KMS-11 (cell line): ENCODE measurements at regions not wholly inside any gene's neighbourhood (a gene's known extent, or its start where the extent isn't known, plus 50 kb on each side); places are given as distances from the start of the nearest gene placed in this dataset.

Experiments
- H2AFZ ChIP-seq: fragments of 200-600 bp; sonication (generic); 2 replicates; pipeline ENCODE4 v1.6.1; 2016; ENCODE audit warnings: antibody characterized with exemption, mixed run types, low read depth
- H3K27ac ChIP-seq: fragments of 200-600 bp; sonication (generic); 2 replicates; pipeline ENCODE4 v1.6.1; 2016; ENCODE audit warnings: mild to moderate bottlenecking, mixed run types
- H3K27me3 ChIP-seq: fragments of 200-600 bp; sonication (generic); 2 replicates; pipeline ENCODE4 v1.6.1; 2017; ENCODE audit warnings: mild to moderate bottlenecking, low read depth, mixed run types, moderate library complexity; ENCODE audit not compliant: insufficient read depth
- H3K36me3 ChIP-seq: fragments of 200-600 bp; sonication (generic); 2 replicates; pipeline ENCODE4 v1.6.1; 2017; ENCODE audit warnings: mild to moderate bottlenecking, mixed run types; ENCODE audit not compliant: insufficient read depth
- H3K4me1 ChIP-seq: fragments of 200-600 bp; sonication (generic); 2 replicates; pipeline ENCODE4 v1.6.1; 2016; ENCODE audit warnings: mild to moderate bottlenecking, low read depth, mixed run types; ENCODE audit not compliant: poor library complexity, severe bottlenecking
- H3K4me2 ChIP-seq: fragments of 200-600 bp; sonication (generic); 2 replicates; pipeline ENCODE4 v1.7.0; 2016; ENCODE audit warnings: mild to moderate bottlenecking, mixed run types
- H3K4me3 ChIP-seq: fragments of 200-600 bp; sonication (generic); IDR thresholded peaks from 2 replicates; pipeline ENCODE4 v1.6.1; 2017; ENCODE audit warnings: low read depth, low read length, mixed read lengths; ENCODE audit not compliant: insufficient read depth
- H3K79me2 ChIP-seq: fragments of 200-600 bp; sonication (generic); 2 replicates; pipeline ENCODE4 v1.6.1; 2016; ENCODE audit warnings: low read depth, mixed run types; ENCODE audit not compliant: insufficient read depth
- H3K9ac ChIP-seq: fragments of 200-600 bp; sonication (generic); 2 replicates; pipeline ENCODE4 v1.6.1; 2016; ENCODE audit warnings: mild to moderate bottlenecking, mixed run types
- H4K20me1 ChIP-seq: fragments of 200-600 bp; sonication (generic); 2 replicates; pipeline ENCODE4 v1.6.1; 2016; ENCODE audit warnings: mild to moderate bottlenecking, mixed run types; ENCODE audit not compliant: insufficient read depth
- CTCF ChIP-seq: fragments of 200-600 bp; sonication (generic); conservative IDR thresholded peaks from 2 replicates; pipeline ENCODE4 v1.6.1; 2017; ENCODE audit warnings: low read depth, mild to moderate bottlenecking, antibody characterized with exemption, low read length, moderate library complexity, mixed read lengths

- Histone ChIP-seq H3K4me2 (no peak overlapping the region), H3K79me2 (no peaks in the 10 kb centered on the region), H4K20me1 (no peaks in the 10 kb centered on the region), H3K27me3 (peaks cover 63% of the 10 kb centered on the region; the same call in 1 of the 2 replicates), H3K4me1 (no peaks in the 10 kb centered on the region), H3K36me3 (no peaks in the 10 kb centered on the region), H2AFZ (no peak overlapping the region), H3K9ac (no peak overlapping the region), H3K4me3 (no peak overlapping the region), H3K27ac (no peak overlapping the region)
- no peak for TF ChIP-seq CTCF
These were observed 77.9 kb upstream of the SDK2 start for GRCh38 chr17:73722165-73722564.

GRCh38 chr17:73723317-73723716 is 79.1 kb upstream of the SDK2 start:
- no peak for TF ChIP-seq CTCF
- peaks cover 62% of the 10 kb centered on the region; the same call in 1 of the 2 replicates for H3K27me3 ChIP-seq
- no peaks in the 10 kb centered on the region for H4K20me1 ChIP-seq
- H3K4me3 ChIP-seq, result no peak overlapping the region
- H3K36me3 ChIP-seq, result no peaks in the 10 kb centered on the region
- H3K4me1 ChIP-seq, result no peaks in the 10 kb centered on the region
- H2AFZ ChIP-seq, result no peak overlapping the region
- H3K79me2 ChIP-seq, result no peaks in the 10 kb centered on the region
- no peak overlapping the region for H3K27ac ChIP-seq
- H3K4me2 ChIP-seq, result no peak overlapping the region
- no peak overlapping the region for H3K9ac ChIP-seq

GRCh38 chr17:73724341-73724740 is 80.1 kb upstream of the SDK2 start:
- H3K27ac ChIP-seq, result no peak overlapping the region
- no peaks in the 10 kb centered on the region for H3K36me3 ChIP-seq
- no peaks in the 10 kb centered on the region for H3K4me1 ChIP-seq
- H4K20me1 ChIP-seq, result no peaks in the 10 kb centered on the region
- H3K27me3 ChIP-seq, result peaks cover 63% of the 10 kb centered on the region; the same call in 1 of the 2 replicates
- no peak overlapping the region for H2AFZ ChIP-seq
- no peak overlapping the region for H3K9ac ChIP-seq
- no peaks in the 10 kb centered on the region for H3K79me2 ChIP-seq
- no peak overlapping the region for H3K4me3 ChIP-seq
- no peak for TF ChIP-seq CTCF
- no peak overlapping the region for H3K4me2 ChIP-seq

DNA sequence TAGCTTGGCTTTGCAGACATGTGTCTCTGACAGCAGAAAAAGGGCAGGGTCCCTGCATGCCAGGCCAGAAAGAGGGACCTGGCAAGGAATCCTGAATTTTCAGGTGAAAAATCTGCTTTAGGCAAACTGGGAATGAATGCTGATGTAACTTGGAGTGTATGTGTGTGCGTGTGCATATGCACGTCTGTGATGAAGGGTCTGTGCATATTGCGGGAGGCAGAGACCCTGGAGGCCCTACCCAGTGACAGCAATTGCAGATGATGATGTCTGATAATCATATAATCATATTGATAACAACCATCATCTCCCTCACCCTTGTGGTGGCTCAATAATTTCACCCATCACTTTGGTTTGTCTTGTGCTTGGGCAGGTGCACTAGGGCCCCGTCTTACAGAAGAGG is 80.7 kb upstream of the SDK2 start:
- no peaks in the 10 kb centered on the region for H3K4me1 ChIP-seq
- no peak for TF ChIP-seq CTCF
- no peak overlapping the region for H3K9ac ChIP-seq
- H3K4me2 ChIP-seq, result no peak overlapping the region
- H3K36me3 ChIP-seq, result no peaks in the 10 kb centered on the region
- H2AFZ ChIP-seq, result no peak overlapping the region
- H3K4me3 ChIP-seq, result no peak overlapping the region
- no peaks in the 10 kb centered on the region for H3K79me2 ChIP-seq
- H3K27me3 ChIP-seq, result peaks cover 58% of the 10 kb centered on the region; the same call in 1 of the 2 replicates
- H4K20me1 ChIP-seq, result no peaks in the 10 kb centered on the region
- no peak overlapping the region for H3K27ac ChIP-seq
